Upper lobe of left lung (tissue), 4 donors: ENCODE measurements at regions not wholly inside any gene's neighbourhood (a gene's known extent, or its start where the extent isn't known, plus 50 kb on each side); places are given as distances from the start of the nearest gene placed in this dataset.

Source experiments
- CTCF ChIP-seq, 6 experiments: fragments of 450-650 bp in 4 of 6; fragments of 200-600 bp in 2 of 6; sonication (generic) in 2 of 6; IDR thresholded peaks; one replicate each; pipeline ENCODE4 v1.5.1; 2016 to 2019; ENCODE audit warnings: antibody characterized with exemption in 6 of 6
- POLR2A ChIP-seq, 4 donors: fragments of 450-650 bp; IDR thresholded peaks; one replicate each; pipeline ENCODE4 v1.5.1; 2016 to 2017; ENCODE audit warnings: antibody characterized with exemption in 4 of 4, mild to moderate bottlenecking in 2 of 4

DNA sequence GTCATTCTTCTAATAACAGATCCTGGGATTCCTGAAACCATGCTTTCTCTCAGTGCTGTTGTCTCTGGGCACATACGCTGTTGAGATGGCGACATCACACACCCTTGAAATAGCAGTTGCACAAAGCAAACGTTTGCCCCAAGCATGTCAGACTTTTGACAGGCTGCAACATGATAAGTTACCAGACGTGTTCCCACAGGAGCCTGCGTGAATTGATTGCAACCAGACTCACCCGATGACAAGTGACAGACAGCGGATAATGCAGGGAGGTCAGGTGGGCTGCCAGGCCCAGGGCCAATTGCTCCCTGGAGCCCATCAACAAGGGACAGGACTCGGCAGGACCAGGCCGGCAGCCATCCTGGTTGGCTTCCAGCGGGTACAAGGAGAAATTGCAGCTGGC lies 310.9 kb downstream of the SIPA1L2 start:
- no peak for TF ChIP-seq POLR2A (IDR thresholded peaks at IDR 0.05)
- TF ChIP-seq CTCF (IDR thresholded peaks at IDR 0.05) = no peak
